WTC11 (cell line): ENCODE measurements at regions not wholly inside any gene's neighbourhood (a gene's known extent, or its start where the extent isn't known, plus 50 kb on each side); places are given as distances from the start of the nearest gene placed in this dataset.

Source experiments
- ATAC-seq: fragments of 200-7000 bp; cut with Tn5 transposase; 2 replicates; pipeline ENCODE4 v1.10.0; 2021; ENCODE audit warnings: mild to moderate bottlenecking, moderate library complexity
- CTCF ChIA-PET: fragments of 300-600 bp; sonication (Branson Sonifier 250); formaldehyde crosslinking; loops from one replicate; lab custom pipeline; 2021; ENCODE audit warnings: antibody characterized with exemption; lab: Charles Lee
- POLR2A ChIA-PET: fragments of 350-600 bp; sonication (Branson Sonifier 250); formaldehyde crosslinking; loops from one replicate; lab custom pipeline; 2021; ENCODE audit warnings: antibody characterized with exemption; lab: Charles Lee
- DNase-seq: peaks from one replicate; pipeline ENCODE4 v3.0.0; 2021; ENCODE audit warnings: low spot score
- H3K27ac Mint-ChIP-seq: 2 replicates; pipeline ENCODE4 v1.8.0; 2021; ENCODE audit warnings: mixed read lengths
- H3K27me3 Mint-ChIP-seq: 2 replicates; pipeline ENCODE4 v1.8.0; 2021; ENCODE audit warnings: low read depth, mild to moderate bottlenecking, moderate library complexity, mixed read lengths
- H3K36me3 Mint-ChIP-seq: 2 replicates; pipeline ENCODE4 v1.8.0; 2021; ENCODE audit warnings: mixed read lengths
- H3K4me1 Mint-ChIP-seq: 2 replicates; pipeline ENCODE4 v1.8.0; 2022; ENCODE audit warnings: mixed read lengths
- H3K4me3 Mint-ChIP-seq: 2 replicates; pipeline ENCODE4 v1.8.0; 2021; ENCODE audit warnings: mild to moderate bottlenecking, moderate library complexity, mixed read lengths
- H3K9me3 Mint-ChIP-seq: 2 replicates; pipeline ENCODE4 v1.8.0; 2021; ENCODE audit warnings: mixed read lengths
- CREB1 ChIP-seq: sonication (generic); formaldehyde crosslinking; IDR thresholded peaks from 2 replicates; pipeline ENCODE4 v1.8.0; 2023; ENCODE audit warnings: mild to moderate bottlenecking, missing genetic modification reagents
- CREM ChIP-seq: sonication (generic); formaldehyde crosslinking; IDR thresholded peaks from 2 replicates; pipeline ENCODE4 v1.8.1; 2022; ENCODE audit warnings: mild to moderate bottlenecking, missing genetic modification reagents, moderate library complexity
- FOXK1 ChIP-seq: sonication (generic); formaldehyde crosslinking; IDR thresholded peaks from 2 replicates; pipeline ENCODE4 v1.8.0; 2022; ENCODE audit warnings: mild to moderate bottlenecking, moderate library complexity, missing genetic modification reagents
- FOXP1 ChIP-seq: sonication (generic); formaldehyde crosslinking; IDR thresholded peaks from 2 replicates; pipeline ENCODE4 v1.8.0; 2022; ENCODE audit warnings: missing genetic modification reagents, mild to moderate bottlenecking, moderate library complexity, borderline replicate concordance
- GTF2I ChIP-seq: fragments of 250-450 bp; sonication (Bioruptor Pico); conservative IDR thresholded peaks from 2 replicates; pipeline ENCODE4 v1.4.0; 2021; ENCODE audit warnings: mild to moderate bottlenecking
- JAZF1 ChIP-seq: fragments of 250-450 bp; sonication (Bioruptor Pico); IDR thresholded peaks from 2 replicates; pipeline ENCODE4 v1.9.0; 2021; ENCODE audit warnings: moderate library complexity, mild to moderate bottlenecking, inconsistent platforms
- MXD4 ChIP-seq: fragments of 250-450 bp; sonication (Bioruptor Pico); IDR thresholded peaks from 2 replicates; pipeline ENCODE4 v1.8.0; 2021; ENCODE audit warnings: mild to moderate bottlenecking, moderate library complexity, borderline replicate concordance
- NFYB ChIP-seq: sonication (generic); formaldehyde crosslinking; conservative IDR thresholded peaks from 2 replicates; pipeline ENCODE4 v1.8.0; 2022; ENCODE audit warnings: low read depth, missing genetic modification reagents
- NR2C2 ChIP-seq: sonication (generic); formaldehyde crosslinking; IDR thresholded peaks from 2 replicates; pipeline ENCODE4 v1.8.0; 2022; ENCODE audit warnings: mild to moderate bottlenecking, missing genetic modification reagents
- SMAD3 ChIP-seq: sonication (generic); formaldehyde crosslinking; IDR thresholded peaks from 2 replicates; pipeline ENCODE4 v1.8.0; 2022; ENCODE audit warnings: missing genetic modification reagents, mild to moderate bottlenecking, borderline replicate concordance
- ZNF138 ChIP-seq: sonication (generic); formaldehyde crosslinking; conservative IDR thresholded peaks from 2 replicates; pipeline ENCODE4 v1.8.1; 2022; ENCODE audit warnings: mild to moderate bottlenecking, moderate library complexity, missing genetic modification reagents
- ZNF263 ChIP-seq: sonication (generic); formaldehyde crosslinking; IDR thresholded peaks from 2 replicates; pipeline ENCODE4 v1.8.1; 2022; ENCODE audit warnings: low read depth, mild to moderate bottlenecking, moderate library complexity, missing genetic modification reagents
- TF ChIP-seq, protein P1 (sequence below): fragments of 250-450 bp; sonication (Bioruptor Pico); conservative IDR thresholded peaks from 2 replicates; pipeline ENCODE4 v1.9.0; 2021; ENCODE audit warnings: mild to moderate bottlenecking
- TF ChIP-seq, protein P2 (sequence below): sonication (generic); formaldehyde crosslinking; IDR thresholded peaks from 2 replicates; pipeline ENCODE4 v1.8.0; 2022; ENCODE audit warnings: mild to moderate bottlenecking, missing genetic modification reagents
- TF ChIP-seq, protein P3 (sequence below): sonication (generic); formaldehyde crosslinking; IDR thresholded peaks from 2 replicates; pipeline ENCODE4 v1.8.1; 2022; ENCODE audit warnings: low read depth, mild to moderate bottlenecking, moderate library complexity, missing genetic modification reagents, borderline replicate concordance
- TF ChIP-seq, protein P4 (sequence below): sonication (generic); formaldehyde crosslinking; IDR thresholded peaks from 2 replicates; pipeline ENCODE4 v1.8.0; 2023; ENCODE audit warnings: mild to moderate bottlenecking, missing genetic modification reagents
- TF ChIP-seq, protein P5 (sequence below): sonication (generic); formaldehyde crosslinking; IDR thresholded peaks from 2 replicates; pipeline ENCODE4 v1.8.1; 2022; ENCODE audit warnings: mild to moderate bottlenecking, moderate library complexity, missing genetic modification reagents

DNA sequence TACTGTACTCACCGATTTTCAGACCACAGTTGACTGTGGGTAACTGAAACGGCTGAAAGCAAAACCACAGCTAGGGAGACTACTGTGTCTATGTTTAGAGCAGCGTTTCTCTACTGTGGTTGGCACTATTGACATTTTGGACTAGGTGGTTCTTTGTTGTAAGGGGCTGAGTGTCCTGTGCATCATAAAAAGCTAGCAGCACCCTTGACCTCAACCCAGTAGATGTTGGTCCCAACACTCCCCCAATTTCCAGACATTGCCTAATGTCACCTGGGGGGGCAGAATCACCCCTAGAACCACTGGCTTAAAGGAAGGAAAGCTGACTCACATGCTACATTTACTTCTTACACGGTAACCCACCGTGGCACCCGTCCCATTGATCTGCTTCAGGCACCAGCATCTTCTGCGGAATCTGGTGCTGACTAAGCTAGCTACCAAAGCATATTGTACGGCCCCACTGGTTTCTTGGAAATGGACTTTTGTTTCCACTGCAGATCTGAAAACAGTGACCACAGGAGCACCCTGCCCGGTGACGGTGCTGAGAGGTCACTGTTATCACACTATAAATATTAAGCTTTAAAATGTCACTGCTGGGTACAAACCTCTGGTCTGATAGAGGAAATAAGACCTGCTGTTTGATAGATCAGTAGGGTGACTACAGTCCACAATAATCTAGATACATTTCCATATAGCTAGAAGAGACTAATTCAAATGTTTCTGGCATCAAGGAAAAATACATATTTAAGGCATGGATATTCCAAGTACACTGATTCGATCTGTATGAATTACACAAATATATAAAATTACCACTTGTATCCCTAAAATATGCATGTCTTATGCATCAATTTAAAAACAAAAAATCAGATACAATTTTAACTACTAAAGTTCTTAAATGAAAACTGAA, 151.4 kb downstream of the HSD17B3 start:
- ATAC-seq (no peak), DNase-seq (no peak)
- ChIA-PET CTCF (no interaction called here), POLR2A (no interaction called here)
- H3K27me3 Mint-ChIP-seq, result no peaks in the 10 kb centered on the region
- no peaks in the 10 kb centered on the region for H3K36me3 Mint-ChIP-seq
- TF ChIP-seq SMAD3 (no peak), CREB1 (no peak), JAZF1 (CRISPR knock-in tag) (no peak), FOXP1 (CRISPR knock-in tag) (no peak), GTF2I (CRISPR knock-in tag) (no peak), CREM (CRISPR knock-in tag) (no peak), ZNF138 (no peak), FOXK1 (no peak), ZNF263 (CRISPR knock-in tag) (no peak), MXD4 (CRISPR knock-in tag) (no peak), NR2C2 (CRISPR knock-in tag) (no peak), NFYB (CRISPR knock-in tag) (no peak)
- TF ChIP-seq, protein P1, sequence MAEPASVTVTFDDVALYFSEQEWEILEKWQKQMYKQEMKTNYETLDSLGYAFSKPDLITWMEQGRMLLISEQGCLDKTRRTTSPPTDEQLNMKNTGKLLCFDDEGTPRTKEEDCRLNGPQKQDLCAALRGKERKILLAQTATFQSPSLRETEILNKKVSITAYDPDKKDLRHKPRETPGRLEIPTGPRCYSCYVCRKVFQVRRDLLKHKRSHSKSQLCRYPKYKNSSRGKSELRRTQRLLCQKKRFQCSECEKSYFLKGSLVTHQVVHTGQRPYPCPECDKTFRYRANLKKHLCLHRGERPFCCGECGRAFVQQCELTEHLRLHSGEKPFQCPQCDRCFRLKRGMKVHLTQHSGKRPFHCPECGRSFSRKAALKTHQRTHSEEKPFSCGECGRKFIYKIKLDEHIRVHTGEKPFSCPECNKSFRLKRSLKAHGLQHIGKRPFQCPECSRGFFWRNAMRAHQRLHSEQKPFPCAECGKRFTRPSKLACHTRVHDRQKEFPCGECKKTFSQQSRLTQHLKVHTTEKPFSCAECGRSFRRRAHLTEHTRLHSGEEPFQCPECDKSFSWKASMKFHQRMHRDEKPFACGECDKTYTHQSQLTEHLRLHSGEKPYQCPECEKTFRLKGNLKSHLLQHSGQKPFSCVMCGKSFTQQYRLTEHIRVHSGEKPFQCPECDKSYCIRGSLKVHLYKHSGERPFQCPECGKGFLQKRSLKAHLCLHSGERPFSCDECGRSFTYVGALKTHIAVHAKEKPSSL (CRISPR knock-in tag), result no peak
- TF ChIP-seq, protein P2, sequence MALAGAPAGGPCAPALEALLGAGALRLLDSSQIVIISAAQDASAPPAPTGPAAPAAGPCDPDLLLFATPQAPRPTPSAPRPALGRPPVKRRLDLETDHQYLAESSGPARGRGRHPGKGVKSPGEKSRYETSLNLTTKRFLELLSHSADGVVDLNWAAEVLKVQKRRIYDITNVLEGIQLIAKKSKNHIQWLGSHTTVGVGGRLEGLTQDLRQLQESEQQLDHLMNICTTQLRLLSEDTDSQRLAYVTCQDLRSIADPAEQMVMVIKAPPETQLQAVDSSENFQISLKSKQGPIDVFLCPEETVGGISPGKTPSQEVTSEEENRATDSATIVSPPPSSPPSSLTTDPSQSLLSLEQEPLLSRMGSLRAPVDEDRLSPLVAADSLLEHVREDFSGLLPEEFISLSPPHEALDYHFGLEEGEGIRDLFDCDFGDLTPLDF (CRISPR knock-in tag), result no peak
- TF ChIP-seq, protein P3, sequence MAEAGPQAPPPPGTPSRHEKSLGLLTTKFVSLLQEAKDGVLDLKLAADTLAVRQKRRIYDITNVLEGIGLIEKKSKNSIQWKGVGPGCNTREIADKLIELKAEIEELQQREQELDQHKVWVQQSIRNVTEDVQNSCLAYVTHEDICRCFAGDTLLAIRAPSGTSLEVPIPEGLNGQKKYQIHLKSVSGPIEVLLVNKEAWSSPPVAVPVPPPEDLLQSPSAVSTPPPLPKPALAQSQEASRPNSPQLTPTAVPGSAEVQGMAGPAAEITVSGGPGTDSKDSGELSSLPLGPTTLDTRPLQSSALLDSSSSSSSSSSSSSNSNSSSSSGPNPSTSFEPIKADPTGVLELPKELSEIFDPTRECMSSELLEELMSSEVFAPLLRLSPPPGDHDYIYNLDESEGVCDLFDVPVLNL (CRISPR knock-in tag), result no peak
- TF ChIP-seq, protein P4, sequence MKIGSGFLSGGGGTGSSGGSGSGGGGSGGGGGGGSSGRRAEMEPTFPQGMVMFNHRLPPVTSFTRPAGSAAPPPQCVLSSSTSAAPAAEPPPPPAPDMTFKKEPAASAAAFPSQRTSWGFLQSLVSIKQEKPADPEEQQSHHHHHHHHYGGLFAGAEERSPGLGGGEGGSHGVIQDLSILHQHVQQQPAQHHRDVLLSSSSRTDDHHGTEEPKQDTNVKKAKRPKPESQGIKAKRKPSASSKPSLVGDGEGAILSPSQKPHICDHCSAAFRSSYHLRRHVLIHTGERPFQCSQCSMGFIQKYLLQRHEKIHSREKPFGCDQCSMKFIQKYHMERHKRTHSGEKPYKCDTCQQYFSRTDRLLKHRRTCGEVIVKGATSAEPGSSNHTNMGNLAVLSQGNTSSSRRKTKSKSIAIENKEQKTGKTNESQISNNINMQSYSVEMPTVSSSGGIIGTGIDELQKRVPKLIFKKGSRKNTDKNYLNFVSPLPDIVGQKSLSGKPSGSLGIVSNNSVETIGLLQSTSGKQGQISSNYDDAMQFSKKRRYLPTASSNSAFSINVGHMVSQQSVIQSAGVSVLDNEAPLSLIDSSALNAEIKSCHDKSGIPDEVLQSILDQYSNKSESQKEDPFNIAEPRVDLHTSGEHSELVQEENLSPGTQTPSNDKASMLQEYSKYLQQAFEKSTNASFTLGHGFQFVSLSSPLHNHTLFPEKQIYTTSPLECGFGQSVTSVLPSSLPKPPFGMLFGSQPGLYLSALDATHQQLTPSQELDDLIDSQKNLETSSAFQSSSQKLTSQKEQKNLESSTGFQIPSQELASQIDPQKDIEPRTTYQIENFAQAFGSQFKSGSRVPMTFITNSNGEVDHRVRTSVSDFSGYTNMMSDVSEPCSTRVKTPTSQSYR (CRISPR knock-in tag), result no peak
- TF ChIP-seq, protein P5, sequence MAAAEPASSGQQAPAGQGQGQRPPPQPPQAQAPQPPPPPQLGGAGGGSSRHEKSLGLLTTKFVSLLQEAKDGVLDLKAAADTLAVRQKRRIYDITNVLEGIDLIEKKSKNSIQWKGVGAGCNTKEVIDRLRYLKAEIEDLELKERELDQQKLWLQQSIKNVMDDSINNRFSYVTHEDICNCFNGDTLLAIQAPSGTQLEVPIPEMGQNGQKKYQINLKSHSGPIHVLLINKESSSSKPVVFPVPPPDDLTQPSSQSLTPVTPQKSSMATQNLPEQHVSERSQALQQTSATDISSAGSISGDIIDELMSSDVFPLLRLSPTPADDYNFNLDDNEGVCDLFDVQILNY (CRISPR knock-in tag), result no peak
- no peak overlapping the region for H3K4me3 Mint-ChIP-seq
- H3K27ac Mint-ChIP-seq, result no peak overlapping the region; the same call in 1 of the 2 replicates
- H3K9me3 Mint-ChIP-seq, result peaks cover 13% of the 10 kb centered on the region
- no peaks in the 10 kb centered on the region for H3K4me1 Mint-ChIP-seq
